Panc1 (cell line): ENCODE measurements at regions not wholly inside any gene's neighbourhood (a gene's known extent, or its start where the extent isn't known, plus 50 kb on each side); places are given as distances from the start of the nearest gene placed in this dataset.

Experiments
- ATAC-seq: fragments of 200-7000 bp; cut with Tn5 transposase; 2 replicates; pipeline ENCODE4 v1.9.1; 2020; ENCODE audit warnings: mild to moderate bottlenecking, moderate library complexity
- BruUV-seq: library from RNA; stranded (reverse); fragments of 400-500 nt; replicated peaks from 2 replicates; lab custom pipeline; 2021; lab: Mats Ljungman, UMichigan
- CTCF ChIA-PET: fragments of 300-600 bp; sonication (Branson Sonifier 250); formaldehyde crosslinking; loops from one replicate; lab custom pipeline; 2022; ENCODE audit warnings: antibody characterized with exemption; lab: Charles Lee
- POLR2A ChIA-PET: fragments of 300-600 bp; sonication (Branson Sonifier 250); formaldehyde crosslinking; loops from one replicate; lab custom pipeline; 2022; ENCODE audit warnings: antibody characterized with exemption; lab: Charles Lee
- DNase-seq: peaks from one replicate; pipeline ENCODE4 v3.0.0-alpha.2; 2010; ENCODE audit warnings: low read depth, low spot score
- H3K27ac ChIP-seq: 2 replicates; pipeline ENCODE4 v1.5.1; 2011; ENCODE audit warnings: mild to moderate bottlenecking, low read length, inconsistent platforms
- H3K27me3 ChIP-seq: fragments of 200-500 bp; sonication (Bioruptor generic); 2 replicates; pipeline ENCODE4 v1.6.0; 2014; ENCODE audit warnings: low read length, inconsistent platforms; ENCODE audit not compliant: control insufficient read depth, insufficient read depth
- H3K36me3 ChIP-seq: fragments of 200-500 bp; sonication (Bioruptor generic); 2 replicates; pipeline ENCODE4 v1.5.1; 2014; ENCODE audit warnings: inconsistent platforms, mild to moderate bottlenecking, low read length, moderate library complexity; ENCODE audit not compliant: control insufficient read depth, insufficient read depth
- H3K4me1 ChIP-seq: 2 replicates; pipeline ENCODE4 v1.5.1; 2011; ENCODE audit warnings: inconsistent platforms, mild to moderate bottlenecking, low read length, moderate library complexity; ENCODE audit not compliant: control insufficient read depth, insufficient read depth
- H3K4me3 ChIP-seq, 2 experiments: 2 replicates each; pipeline ENCODE4 v1.5.1; 2011 to 2012; ENCODE audit warnings: low read depth in 2 of 2, low read length in 2 of 2, mild to moderate bottlenecking in 2 of 2, inconsistent platforms in 1 of 2, moderate library complexity in 1 of 2
- H3K9me3 ChIP-seq: fragments of 200-500 bp; sonication (Bioruptor generic); 2 replicates; pipeline ENCODE4 v1.5.1; 2014; ENCODE audit warnings: low read depth, mild to moderate bottlenecking, inconsistent platforms, low read length, moderate library complexity; ENCODE audit not compliant: control insufficient read depth, insufficient read depth
- CTCF ChIP-seq: fragments of 450-650 bp; IDR thresholded peaks from 2 replicates; pipeline ENCODE4 v1.5.1; 2017; ENCODE audit warnings: mild to moderate bottlenecking
- POLR2AphosphoS5 ChIP-seq: IDR thresholded peaks from 2 replicates; pipeline ENCODE4 v1.6.1; 2012; ENCODE audit warnings: mild to moderate bottlenecking, low read depth, low read length, moderate library complexity
- REST ChIP-seq, 2 experiments: IDR thresholded peaks; 2 replicates each; pipeline ENCODE4 v1.6.1; 2011 to 2012; ENCODE audit warnings: low read depth in 2 of 2, control low read depth in 1 of 2, low read length in 1 of 2, mild to moderate bottlenecking in 1 of 2, moderate library complexity in 1 of 2; ENCODE audit not compliant: insufficient read depth in 1 of 2
- SIN3A ChIP-seq: IDR thresholded peaks from 2 replicates; pipeline ENCODE4 v1.6.1; 2012; ENCODE audit warnings: low read depth, mild to moderate bottlenecking, low read length, moderate library complexity, borderline replicate concordance; ENCODE audit not compliant: insufficient read depth
- TCF7L2 ChIP-seq: IDR thresholded peaks from 2 replicates; pipeline ENCODE4 v1.6.1; 2011; ENCODE audit warnings: mild to moderate bottlenecking, low read depth, low read length, inconsistent platforms
- in situ Hi-C: cut with HindIII; loops from 2 replicates; pipeline ENCODE4 v1.10.0; 2016; ENCODE audit warnings: low sequenced_read_pairs, low pct_unique_long_range_greater_than_20kb
- intact Hi-C: fragments of 100-400 bp; cut with micrococcal nuclease; formaldehyde crosslinking; loops from one replicate; pipeline ENCODE4 v1.10.0; 2022; ENCODE audit not compliant: unreplicated experiment

- in situ Hi-C loops = no loop called here
- ATAC-seq = no peak
- Histone ChIP-seq H3K27ac (no peak overlapping the region), H3K27me3 (peaks cover 3% of the 10 kb centered on the region; the same call in 1 of the 2 replicates), H3K4me1 (no peaks in the 10 kb centered on the region), H3K9me3 (no peaks in the 10 kb centered on the region), H3K4me3 (no peak overlapping the region), H3K36me3 (no peaks in the 10 kb centered on the region)
- DNase-seq = no peak
- BruUV-seq = no TSS peak
- POLR2A ChIA-PET = no interaction called here
- CTCF ChIA-PET = no interaction called here
- no peak for TF ChIP-seq REST (IDR thresholded peaks at IDR 0.05; ENCODE audit: insufficient read depth in 1 of 2, low read depth in 2 of 2, low read length in 1 of 2)
- TF ChIP-seq CTCF = no peak
- TF ChIP-seq POLR2AphosphoS5 = no peak
- TF ChIP-seq SIN3A = no peak
- TF ChIP-seq TCF7L2 = no peak
- intact Hi-C loops = no loop called here
Measured at GRCh38 chr7:67856046-67856445, 859.4 kb downstream of the TYW1 start.

GRCh38 chr7:67857698-67858097 is 861.1 kb downstream of the TYW1 start:
- H3K9me3 ChIP-seq = no peaks in the 10 kb centered on the region
- TF ChIP-seq REST (IDR thresholded peaks at IDR 0.05; ENCODE audit: insufficient read depth in 1 of 2, low read depth in 2 of 2, low read length in 1 of 2) (no peak), CTCF (no peak), SIN3A (no peak), TCF7L2 (no peak), POLR2AphosphoS5 (no peak)
- H3K27ac ChIP-seq = no peak overlapping the region
- intact Hi-C loops = no loop called here
- no peak overlapping the region for H3K4me3 ChIP-seq
- in situ Hi-C loops = no loop called here
- H3K27me3 ChIP-seq = peaks cover 3% of the 10 kb centered on the region; the same call in 1 of the 2 replicates
- no TSS peak for BruUV-seq
- H3K4me1 ChIP-seq = no peaks in the 10 kb centered on the region
- DNase-seq (no peak), ATAC-seq (no peak)
- ChIA-PET CTCF (no interaction called here), POLR2A (no interaction called here)
- no peaks in the 10 kb centered on the region for H3K36me3 ChIP-seq
